HG02973 (cell line): ENCODE measurements at regions not wholly inside any gene's neighbourhood (a gene's known extent, or its start where the extent isn't known, plus 50 kb on each side); places are given as distances from the start of the nearest gene placed in this dataset.

Experiments
- ATAC-seq: cut with Tn5 transposase; IDR thresholded peaks from one replicate; pipeline ENCODE4 v1.9.1; 2021; ENCODE audit warnings: moderate library complexity; ENCODE audit not compliant: unreplicated experiment

DNA sequence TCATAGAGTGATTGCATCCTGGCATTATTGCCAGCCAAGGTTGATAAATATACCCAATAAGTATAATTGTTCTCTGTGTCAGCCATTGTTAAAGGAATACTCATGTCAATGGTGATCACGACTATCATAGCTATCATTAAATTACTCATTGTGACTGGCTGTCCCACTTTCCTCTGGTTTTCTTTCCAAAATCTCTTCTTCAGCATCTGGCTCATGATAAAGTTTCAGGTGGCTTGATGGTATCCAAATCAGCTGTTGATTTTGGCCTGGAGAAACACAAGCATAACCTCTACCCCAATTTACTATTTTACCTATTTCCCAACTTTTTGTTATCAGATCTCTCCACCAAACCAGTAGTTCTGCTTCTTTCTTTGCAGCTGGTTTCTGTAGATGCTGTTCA lies 67.1 kb upstream of the SPIN2A start:
- ATAC-seq, result no peak

DNA sequence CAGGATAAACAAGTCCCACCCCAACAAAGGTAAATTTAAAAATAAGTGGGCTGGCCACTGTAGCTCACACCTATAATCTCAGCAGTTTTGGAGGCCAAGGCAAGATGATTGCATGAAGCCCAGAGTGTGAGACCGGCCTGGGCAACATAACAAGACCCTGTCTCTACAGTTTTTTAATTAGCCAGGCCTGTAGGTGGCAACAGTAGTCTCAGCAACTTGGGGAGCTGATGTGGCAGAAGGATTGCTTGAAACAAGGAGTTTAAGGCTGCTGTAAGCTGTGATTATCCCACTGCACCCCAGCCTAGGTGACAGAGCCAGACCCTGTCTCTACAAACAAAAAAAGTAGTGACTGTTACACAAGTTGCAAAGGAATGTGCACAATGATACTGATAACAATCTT lies 74.6 kb upstream of the FAAH2 start:
- no peak for ATAC-seq

DNA sequence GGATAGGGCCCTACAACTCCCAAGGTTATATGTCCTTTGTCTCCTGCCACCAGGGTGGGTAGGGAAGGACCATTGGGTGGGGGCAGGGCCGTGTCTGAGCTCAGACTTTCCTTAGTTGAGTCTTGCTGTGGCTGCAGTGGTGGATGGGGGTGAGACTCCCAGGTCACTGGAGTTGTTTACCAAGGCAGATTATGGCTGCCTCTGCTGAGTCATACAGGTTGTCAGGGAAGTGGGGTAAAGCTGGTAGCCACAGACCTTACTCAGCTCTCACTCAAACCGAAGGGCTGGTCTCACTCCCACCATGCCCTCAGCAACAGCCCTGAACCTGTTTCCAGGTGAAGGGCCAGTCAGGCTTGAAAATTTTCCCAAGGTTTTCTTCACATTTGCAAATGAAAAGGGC lies 58.8 kb upstream of the FAAH2 start:
- no peak for ATAC-seq

- ATAC-seq, result peak; percentile 67
Observed at GRCh38 chrX:57232658-57233360, 53.7 kb upstream of the FAAH2 start.
